Daoy (cell line): ENCODE measurements at regions not wholly inside any gene's neighbourhood (a gene's known extent, or its start where the extent isn't known, plus 50 kb on each side); places are given as distances from the start of the nearest gene placed in this dataset.

Experiments
- DNase-seq: peaks from one replicate; pipeline ENCODE4 v3.0.0-alpha.2; 2015; ENCODE audit warnings: low read depth

DNA sequence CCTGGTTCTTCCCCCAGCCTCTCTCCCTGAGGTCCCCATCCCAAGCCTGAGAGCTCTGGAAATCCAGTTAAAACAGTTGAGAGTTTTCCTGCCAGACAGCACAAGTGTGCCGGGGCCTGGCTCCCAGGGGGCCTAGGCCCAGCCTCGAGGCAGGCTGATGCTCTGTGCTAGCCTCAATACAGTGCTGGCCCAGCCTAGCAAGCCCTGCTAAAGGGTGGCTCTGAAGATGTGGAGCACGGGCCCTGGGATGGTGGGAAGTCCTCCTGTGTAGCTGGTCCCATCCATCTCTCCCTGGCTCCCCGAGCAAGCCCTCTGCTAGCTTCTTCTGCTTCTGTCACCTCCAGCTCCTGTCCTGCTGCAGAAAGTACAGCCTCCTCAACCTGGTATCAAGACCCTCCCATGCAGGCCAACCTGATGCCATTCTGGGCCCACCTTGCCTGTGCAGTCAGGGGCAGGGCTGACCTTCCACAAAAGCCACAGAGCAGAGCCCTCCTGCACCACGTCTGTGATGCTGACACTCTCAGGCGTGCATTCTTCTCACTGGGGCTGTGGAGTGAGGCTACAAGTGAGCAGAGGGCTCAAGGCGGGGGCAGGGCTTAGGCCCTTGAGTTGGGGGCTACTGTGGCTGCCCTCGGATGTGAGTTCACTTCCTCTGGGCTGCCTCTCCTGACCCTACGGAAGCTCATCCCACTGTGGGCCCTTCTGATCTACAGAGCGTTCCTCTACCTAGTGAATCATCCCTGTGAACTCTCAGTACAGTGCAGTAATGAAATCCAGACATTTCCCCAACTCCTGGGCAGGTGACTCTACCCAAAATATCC lies 60.1 kb upstream of the LAPTM4A start:
- no peak for DNase-seq

DNA sequence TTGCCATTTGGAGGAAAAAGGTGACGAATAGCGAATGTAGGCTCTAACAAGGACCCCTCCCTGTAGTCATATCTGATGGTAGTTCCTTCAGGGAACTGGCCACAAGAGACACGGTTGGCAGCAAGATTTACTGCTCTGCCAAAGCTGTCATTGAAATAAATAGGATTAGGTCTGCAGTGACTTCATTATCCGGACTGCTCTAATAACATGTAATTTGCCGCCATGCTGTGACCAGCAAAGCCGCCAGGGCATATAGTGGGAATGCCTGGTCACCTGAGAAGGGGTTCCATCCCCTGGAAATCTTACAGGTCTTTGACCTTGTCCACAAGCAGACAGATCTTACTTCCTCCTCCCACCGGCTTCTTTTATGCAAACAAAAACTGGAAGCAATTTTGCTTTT lies 59.4 kb upstream of the LAPTM4A start:
- DNase-seq = no peak

DNA sequence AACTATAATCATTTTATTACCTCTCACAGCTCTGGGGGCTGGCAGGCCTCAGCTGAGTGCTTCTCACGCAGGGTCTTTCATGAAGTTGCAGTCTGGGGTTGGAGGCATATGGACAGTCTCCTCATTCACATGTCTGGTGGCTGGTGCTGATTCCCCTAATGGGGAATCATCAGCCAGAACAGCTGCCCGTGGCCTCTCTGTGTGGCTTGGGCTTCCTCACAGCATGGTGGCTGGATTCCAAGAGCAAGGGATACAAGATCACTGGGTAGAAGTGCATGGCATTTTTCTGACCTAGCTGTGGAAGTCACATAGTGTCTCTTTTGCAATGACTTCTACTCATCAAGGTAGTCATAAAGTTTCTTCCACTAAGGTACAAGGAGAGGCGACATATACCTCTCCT lies 59.0 kb upstream of the LAPTM4A start:
- DNase-seq = no peak

DNA sequence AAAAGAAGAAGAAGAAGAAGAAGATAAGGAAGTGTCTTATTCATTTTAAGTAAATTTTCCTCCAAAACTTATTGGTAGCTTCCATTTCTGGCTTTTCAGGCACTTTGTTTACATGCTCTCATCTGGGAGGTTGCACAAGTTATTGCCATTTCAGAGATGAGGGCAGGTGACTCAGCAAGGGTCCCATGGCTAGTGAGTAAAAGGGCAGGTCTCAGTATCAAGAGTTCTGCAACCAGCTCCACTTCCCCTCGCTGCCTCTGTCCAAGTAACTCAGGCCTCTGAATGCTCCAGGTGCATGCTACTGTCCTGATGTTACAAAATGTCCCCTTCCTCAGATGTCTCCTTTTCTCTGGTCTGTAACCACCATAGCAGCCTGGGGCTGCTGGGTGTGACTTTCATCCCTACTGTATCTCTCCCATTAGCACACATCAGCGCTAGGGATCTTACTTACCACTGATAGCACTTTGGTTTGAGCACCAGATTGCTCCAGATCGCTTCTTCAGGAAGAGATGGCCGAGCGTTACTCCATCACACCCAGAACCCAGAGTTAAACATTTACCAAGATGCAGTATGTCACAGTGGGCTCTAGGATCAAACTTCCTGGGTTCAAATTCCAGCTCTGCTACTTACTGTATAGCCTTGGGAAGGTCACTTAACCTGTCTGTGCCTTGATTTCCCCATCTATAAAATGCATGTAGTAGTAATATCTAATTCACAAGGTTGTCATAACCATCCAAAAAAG lies 57.4 kb upstream of the LAPTM4A start:
- no peak for DNase-seq

DNA sequence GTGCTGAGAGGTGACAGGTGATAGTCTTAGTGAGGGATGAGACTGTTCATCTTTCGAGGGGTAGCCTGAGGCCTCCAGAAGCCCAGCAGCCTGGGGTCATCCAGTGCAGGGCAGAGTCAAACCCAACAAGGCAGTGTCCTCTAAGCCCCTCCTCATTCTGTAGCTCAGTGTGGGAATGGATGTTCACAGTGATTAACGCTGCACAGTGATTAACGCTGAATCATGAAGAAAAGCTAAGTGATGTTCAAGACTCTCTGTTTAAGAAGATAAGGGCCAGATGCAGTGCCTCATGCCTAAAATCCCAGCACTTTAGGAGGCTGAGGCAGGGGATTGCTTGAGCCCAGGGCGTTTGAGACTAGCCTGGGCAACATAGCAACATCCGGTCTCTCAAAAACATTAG lies 56.3 kb upstream of the LAPTM4A start:
- no peak for DNase-seq

DNA sequence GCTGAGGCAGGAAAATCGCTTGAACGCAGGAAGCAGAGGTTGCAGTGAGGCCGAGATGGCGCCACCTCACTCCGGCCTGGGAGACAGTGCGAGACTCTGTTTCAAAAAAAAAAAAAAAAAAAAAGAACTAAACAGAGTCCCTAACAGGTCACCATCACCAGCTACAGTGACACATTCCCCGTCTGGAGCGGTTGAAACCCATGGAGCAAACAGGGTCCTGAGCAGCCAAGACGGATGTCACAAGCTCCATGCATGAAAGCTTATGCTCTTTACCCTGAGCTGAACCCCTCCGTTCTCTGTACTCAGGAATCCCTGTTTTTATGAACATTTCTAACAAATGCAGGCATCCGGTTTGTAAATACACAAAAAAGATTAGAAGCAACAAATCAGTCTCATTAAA lies 55.9 kb upstream of the LAPTM4A start:
- no peak for DNase-seq

DNA sequence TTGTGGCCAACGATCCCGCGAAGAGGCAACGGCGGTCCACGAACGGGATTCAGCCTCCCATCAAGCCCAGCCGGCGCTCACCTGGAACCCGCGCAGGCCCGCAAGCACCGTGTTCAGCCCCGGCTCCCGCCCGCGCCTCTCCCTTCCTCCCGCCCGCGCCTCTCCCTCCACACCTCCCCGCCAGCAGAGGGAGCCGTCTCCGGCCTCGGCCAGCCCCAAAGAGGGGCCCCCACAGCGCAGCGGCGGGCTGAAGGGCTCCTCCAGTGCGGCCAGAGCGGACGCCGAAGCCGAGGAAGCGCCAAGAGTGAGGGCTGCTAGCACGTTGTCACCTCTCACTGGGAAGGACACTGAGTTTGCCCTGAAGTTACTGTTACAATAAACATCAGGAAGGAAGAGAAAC lies 55.3 kb upstream of the LAPTM4A start:
- no peak for DNase-seq

DNA sequence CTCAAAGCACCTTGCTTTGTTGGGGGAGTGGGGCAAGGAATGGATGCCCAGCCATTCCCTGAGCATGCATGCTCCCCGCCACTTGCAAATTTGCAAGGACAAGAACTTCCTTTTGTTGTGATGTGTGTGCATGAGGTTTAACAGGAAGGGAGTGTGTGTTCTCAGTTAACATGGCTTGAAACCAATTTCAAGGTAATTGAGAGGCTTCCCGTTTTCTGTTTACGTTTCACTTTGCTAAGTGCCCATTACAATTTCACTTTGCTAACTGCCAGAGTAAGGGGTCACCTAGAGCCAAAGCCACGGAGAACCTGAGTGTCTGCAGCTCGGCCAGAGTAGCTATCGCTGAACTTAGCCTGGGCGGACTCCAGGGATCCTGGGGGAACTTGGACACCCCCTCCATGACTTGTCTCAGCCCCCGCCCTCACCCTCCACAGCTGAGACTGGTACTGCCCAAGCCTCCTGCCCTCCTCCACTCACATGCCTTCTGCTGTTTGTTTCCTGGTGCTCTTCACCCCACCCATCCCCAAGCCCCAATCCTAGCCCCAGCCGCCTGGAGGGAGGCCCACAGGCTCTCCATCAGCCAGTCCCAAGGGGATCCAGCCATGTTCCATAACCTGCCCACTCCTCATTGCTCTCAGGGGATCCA lies 53.6 kb upstream of the LAPTM4A start:
- no peak for DNase-seq

DNA sequence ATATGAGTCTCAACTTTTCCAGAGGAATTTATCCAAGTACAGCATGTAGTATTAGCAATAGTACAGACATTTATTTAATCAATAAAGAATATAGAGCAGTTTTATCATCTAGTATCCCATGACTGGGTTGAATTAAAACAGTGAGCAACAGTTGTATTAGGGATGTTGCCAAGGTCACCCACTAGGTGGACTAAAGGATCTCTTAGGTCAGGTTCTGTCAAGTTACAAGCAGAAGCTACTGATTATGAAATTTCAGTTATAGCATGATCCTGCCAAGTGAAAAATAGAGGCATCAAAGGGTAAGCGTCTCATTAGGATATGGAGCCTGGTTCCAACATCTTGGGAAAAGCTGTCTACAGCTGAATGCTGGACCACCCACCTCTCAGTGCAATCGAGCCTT lies 52.1 kb upstream of the LAPTM4A start:
- DNase-seq = no peak
